Kidney glomerular epithelial cell (primary cell): ENCODE measurements at regions not wholly inside any gene's neighbourhood (a gene's known extent, or its start where the extent isn't known, plus 50 kb on each side); places are given as distances from the start of the nearest gene placed in this dataset.
"Not testable (repeated sequence)": the region's sequence is repeated elsewhere in the genome, so short reads cannot be mapped to it uniquely, and the experiment has no call there.

Source experiments
- DNase-seq: peaks from one replicate; lab custom pipeline; 2025; lab: John Stamatoyannopoulos, UW

DNA sequence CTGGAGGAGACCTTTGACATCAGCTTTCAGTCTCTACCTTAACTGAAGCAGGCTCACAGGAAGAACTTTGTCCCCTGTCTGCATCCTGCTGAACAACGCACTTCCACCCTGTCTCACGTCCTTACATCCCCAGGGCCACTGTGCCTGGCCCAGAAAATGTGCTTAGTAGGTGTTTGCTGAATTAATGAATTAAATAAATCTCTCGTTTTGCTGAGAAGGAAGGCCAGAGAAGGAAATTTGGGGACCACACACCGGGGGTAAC, 54.3 kb upstream of the CREB3L1 start:
- DNase-seq: no peak

- DNase-seq: no peak
Observed at GRCh38 chr11:46222490-46223251, 54.8 kb upstream of the CREB3L1 start.

- no peak for DNase-seq
Observed at GRCh38 chr11:46220313-46220712, 57.1 kb upstream of the CREB3L1 start.

DNA sequence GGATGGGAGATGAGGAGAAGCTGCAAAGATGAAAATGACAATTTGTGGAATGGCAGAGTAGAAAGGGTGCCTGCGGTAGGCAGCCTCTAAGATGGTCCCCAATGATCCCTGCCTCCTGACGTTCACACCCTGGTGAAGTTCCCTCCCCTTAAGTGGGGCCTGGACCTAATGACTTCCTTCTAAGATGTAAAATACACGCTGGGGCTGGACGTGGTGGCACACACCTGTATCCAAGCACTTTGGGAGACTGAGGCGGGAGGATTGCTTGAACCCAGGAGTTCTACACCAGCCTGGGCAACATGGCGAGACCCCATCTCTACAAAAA, 60.7 kb upstream of the CREB3L1 start:
- no peak for DNase-seq

GRCh38 chr11:46216019-46216764, 61.3 kb upstream of the CREB3L1 start:
- DNase-seq: no peak

DNA sequence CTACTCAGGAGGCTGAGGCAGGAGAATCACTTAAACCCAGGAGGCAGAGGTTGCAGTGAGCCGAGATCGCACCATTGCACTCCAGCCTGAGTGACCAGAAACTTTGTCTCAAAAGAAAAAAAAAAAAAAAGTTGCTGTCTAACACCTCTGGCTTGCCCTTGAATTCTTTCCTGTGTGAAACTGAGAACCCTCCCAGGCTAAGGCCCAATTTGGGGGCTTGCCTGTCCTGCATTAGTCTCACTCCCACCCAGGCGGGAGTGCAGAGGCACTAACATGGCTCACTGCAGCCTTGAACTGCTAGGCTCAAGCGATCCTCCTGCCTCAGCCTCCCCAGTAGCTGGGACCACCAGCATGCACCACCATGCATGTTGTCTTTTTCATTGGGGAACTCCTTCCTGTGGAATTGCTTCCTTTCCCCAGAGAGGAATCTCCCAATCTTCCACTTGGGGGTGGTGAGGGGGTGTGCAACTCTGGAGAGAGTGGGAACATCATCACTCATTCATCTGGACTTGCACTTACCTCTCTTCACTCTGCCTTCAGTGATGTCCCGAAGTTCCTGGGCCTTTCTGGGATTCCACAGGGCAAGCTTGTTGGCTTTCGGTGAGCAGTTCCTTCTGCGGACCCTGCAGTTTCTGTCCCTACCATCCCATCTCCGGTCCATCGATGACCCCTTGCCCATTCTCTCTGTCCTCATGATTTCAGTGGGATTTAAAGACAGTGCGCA, 62.1 kb upstream of the CREB3L1 start:
- DNase-seq: no peak

- DNase-seq: no peak
Observed at GRCh38 chr11:46212720-46213119, 64.7 kb upstream of the CREB3L1 start.

DNA sequence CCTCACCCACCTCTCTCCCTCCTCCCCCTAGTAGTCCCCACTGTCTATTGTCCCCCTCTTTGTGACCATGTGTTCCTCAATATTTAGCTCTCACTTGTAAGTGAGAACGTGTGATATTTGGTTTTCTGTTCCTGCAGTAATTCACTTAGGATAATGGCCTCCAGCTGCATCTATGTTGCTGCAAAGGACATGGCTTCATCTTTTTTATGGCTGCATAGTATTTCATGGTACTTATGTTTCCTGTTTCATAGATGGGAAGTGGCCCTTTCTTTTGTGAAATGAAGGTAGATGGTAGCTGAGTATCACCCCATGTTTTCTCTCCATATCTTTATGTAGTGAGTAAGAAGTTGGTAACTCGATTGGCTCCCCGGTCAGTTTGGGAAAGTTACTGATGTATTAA, 66.6 kb upstream of the CREB3L1 start:
- no peak for DNase-seq

DNA sequence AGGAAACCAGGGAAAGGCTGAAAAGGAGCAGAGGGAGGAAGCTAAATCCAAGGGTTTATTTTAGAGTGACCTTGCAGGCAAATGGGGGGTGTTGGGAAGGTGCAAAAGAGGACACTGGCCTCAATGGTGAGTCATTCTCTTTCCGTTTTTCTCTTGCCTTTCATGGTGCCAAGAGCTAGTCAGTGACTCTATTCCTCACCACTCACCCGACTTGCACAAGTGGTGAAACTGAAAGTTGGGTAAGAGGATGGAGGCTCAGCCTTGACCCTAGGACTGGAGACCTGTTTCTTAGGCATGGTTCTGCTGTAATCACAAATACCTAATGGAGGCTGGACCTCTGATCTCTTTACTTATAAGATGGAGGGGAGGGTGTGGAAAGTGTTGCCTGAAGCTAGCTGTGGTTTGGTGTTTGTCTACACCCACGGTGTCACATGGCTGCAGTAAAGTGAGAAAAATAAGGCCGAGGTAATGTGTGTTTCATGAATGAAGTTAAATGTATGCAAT, 67.3 kb upstream of the CREB3L1 start:
- DNase-seq: no peak

DNA sequence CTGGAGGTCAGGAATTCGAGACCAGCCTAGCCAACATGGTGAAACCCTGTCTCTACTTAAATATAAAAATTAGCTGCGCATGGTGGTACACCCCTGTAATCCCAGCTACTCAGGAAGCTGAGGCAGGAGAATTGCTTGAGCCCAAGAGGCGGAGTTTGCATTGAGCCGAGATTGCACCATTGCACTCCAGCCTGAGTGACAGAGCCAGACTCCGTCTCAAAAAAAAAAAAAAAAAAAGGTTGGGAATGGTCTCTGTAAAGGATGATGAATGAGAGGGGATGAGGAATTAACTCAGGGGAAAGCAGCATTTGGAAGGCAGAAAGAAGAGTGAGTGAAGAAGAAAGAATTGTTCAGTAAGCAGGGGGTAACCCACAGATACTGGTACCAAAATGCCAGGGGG, 67.8 kb upstream of the CREB3L1 start:
- not testable (repeated sequence) for DNase-seq

DNA sequence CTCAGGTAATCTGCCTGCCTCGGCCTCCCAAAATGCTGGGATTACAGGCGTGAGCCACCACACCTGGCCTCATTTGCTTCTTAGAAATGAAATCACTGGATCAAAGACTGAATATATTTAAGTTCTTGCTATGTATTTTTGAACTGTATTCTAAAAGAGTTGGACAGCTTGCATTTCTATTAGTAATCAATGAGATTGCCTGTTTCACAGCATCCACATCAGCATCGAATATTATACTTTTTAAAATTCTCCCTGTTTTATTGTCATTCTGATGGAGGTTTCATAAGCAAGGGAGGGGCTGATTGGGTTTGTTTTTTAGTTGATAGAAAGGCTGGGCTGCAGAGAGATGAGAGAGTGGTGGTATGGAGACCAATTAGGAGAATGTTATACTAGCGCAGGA, 68.7 kb upstream of the CREB3L1 start:
- DNase-seq: no peak

DNA sequence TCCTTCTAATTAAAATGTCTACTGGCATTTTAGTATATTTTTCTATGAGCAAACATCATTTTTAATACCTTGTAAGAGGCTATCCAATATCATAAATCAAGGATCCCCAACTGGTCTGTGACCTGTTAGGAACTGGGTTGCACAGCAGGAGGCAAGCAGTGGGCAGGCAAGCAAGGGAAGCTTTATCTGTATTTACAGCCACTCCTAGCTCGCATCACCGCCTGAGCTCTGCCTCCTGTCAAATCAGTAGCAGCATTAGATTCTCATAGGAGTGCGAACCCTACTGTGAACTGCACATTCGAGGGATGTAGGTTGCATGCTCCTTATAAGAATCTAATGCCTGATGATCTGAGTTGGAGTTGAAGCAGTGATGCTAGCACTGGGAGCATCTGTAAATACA, 70.2 kb upstream of the CREB3L1 start:
- no peak for DNase-seq

GRCh38 chr11:46204415-46204814, 73.0 kb upstream of the CREB3L1 start:
- not testable (repeated sequence) for DNase-seq

DNA sequence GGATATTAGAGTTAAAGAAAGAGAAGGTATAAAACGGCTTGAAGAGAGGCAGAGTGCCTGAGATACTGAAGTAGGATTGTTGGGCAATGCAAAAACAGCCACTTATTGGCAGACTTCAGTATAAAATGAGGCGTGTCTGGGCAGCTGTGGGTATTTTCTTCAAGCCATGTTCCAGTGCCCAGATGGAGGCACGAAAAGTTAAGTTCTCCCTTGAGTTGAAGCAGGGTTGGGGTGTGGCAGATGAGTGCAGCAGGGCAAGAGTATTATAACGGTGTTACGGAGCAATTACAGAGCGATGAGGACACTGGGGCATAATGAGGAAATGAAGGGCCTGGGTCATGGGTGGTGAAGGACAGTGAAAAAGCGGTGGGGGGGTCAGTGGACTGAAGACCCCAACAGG, 73.7 kb upstream of the CREB3L1 start:
- DNase-seq: no peak

GRCh38 chr11:46202696-46203391, 74.6 kb upstream of the CREB3L1 start:
- DNase-seq: no peak

- no peak for DNase-seq
Observed at GRCh38 chr11:46202149-46202548, 75.3 kb upstream of the CREB3L1 start.

GRCh38 chr11:46200537-46201281, 76.8 kb upstream of the CREB3L1 start:
- no peak for DNase-seq

- no peak for DNase-seq
Observed at GRCh38 chr11:46198245-46199240, 77.3 kb upstream of the PHF21A start.

- DNase-seq: no peak
Observed at GRCh38 chr11:46197421-46197820, 76.2 kb upstream of the PHF21A start.

- DNase-seq: no peak
Observed at GRCh38 chr11:46188017-46188416, 66.8 kb upstream of the PHF21A start.

DNA sequence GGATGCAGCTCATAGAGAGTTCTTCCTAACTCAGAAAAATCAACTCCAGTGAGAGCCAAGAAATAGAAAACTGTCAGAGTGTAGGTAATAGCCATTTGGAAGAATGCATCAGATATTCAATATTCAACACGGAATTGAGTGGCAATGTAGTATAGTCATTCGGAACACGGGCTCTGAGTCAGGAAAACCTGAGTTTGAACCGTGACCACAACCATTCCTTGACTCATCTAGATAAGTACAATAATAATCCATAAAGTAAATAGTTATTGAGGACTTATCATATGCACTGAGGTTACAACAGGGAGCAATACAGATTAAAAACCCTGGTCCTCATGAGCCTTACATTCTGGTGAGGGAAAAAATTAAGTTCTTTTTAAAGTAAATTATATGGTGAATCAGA, 62.6 kb upstream of the PHF21A start:
- no peak for DNase-seq
